ENCODE measurements at regions not wholly inside any gene's neighbourhood (a gene's known extent, or its start where the extent isn't known, plus 50 kb on each side); places are given as distances from the start of the nearest gene placed in this dataset.

DNA sequence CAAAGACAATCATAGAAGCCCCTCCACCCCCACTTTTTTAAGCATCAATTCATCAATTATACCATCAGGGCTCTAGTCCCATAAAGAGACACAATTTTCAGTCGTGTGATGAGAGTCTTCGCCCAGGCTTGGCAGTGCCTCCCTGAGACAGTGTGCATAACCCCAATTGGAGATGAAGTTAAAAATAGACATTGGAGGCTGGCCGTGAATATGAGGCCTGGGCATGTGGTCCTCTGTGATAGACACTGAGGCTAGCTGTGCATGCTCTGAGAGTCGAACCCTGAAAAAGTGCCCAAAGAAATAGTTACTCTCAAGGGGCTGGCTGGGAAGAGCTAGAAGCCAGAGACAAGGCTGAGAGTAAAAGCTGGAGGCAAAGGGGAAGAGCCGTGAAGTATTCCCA, 248.6 kb upstream of the NR4A3 start:
- TF ChIP-seq, protein P1, sequence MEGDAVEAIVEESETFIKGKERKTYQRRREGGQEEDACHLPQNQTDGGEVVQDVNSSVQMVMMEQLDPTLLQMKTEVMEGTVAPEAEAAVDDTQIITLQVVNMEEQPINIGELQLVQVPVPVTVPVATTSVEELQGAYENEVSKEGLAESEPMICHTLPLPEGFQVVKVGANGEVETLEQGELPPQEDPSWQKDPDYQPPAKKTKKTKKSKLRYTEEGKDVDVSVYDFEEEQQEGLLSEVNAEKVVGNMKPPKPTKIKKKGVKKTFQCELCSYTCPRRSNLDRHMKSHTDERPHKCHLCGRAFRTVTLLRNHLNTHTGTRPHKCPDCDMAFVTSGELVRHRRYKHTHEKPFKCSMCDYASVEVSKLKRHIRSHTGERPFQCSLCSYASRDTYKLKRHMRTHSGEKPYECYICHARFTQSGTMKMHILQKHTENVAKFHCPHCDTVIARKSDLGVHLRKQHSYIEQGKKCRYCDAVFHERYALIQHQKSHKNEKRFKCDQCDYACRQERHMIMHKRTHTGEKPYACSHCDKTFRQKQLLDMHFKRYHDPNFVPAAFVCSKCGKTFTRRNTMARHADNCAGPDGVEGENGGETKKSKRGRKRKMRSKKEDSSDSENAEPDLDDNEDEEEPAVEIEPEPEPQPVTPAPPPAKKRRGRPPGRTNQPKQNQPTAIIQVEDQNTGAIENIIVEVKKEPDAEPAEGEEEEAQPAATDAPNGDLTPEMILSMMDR (IDR thresholded peaks at IDR 0.05; ENCODE audit: borderline replicate concordance, extremely low read depth, low read length, poor library complexity, severe bottlenecking), result no peak
- no peak for TF ChIP-seq EZH2 (IDR thresholded peaks at IDR 0.05; ENCODE audit: borderline replicate concordance, low read depth, low read length, severe bottlenecking)

All from DND-41 (cell line).